ENCODE measurements at regions not wholly inside any gene's neighbourhood (a gene's known extent, or its start where the extent isn't known, plus 50 kb on each side); places are given as distances from the start of the nearest gene placed in this dataset.

DNA sequence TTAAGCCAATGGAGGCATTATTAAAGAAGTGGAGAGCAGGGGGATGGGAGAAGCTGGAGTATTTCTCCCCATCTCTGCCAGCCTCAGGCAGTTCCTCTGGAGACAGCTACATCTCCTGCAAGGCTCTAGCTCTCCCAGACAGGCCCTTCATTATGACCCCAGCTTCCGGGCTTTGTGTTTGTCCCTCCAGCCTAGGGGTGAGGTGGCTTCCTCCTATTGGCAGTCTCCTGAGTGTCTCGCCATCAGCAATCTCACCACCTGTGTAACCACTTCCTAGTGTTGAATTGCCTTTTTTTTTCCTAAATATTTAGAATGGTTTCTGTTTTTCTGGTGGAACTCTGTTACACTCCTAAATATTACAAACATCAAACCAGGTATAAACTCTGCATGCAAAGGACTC is 122.3 kb downstream of the FAM174B start:
- TF ChIP-seq CTCF (IDR thresholded peaks at IDR 0.05) = no peak
- ATAC-seq (ENCODE audit: low FRiP score) (no peak), DNase-seq (ENCODE audit: low spot score) (no peak)

- no peak for TF ChIP-seq CTCF (IDR thresholded peaks at IDR 0.05)
- no peak for ATAC-seq (ENCODE audit: low FRiP score)
- no peak for DNase-seq (ENCODE audit: low spot score)
These were observed 124.2 kb downstream of the FAM174B start for GRCh38 chr15:92531406-92531805.

DNA sequence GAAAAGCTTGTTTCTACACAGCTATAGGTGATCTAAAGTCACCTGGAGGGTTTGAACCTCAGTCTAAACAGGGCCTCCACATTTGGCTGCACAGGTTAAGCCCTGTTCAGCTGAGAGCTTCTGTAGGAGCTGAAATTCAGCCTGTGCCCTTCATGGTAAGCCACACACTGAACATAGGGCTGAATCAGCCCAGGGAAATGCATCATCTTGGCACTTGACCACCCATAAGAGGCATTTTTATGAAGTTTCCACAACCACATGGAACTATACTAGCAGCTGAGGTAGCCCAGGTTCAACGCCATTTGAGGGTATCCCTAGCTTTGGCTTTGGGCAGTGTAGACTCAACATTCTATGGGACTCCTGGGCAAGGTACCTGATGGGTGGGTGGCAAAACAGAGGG is 126.8 kb downstream of the FAM174B start:
- ATAC-seq (ENCODE audit: low FRiP score) = no peak
- no peak for TF ChIP-seq CTCF (IDR thresholded peaks at IDR 0.05)
- no peak for DNase-seq (ENCODE audit: low spot score)

DNA sequence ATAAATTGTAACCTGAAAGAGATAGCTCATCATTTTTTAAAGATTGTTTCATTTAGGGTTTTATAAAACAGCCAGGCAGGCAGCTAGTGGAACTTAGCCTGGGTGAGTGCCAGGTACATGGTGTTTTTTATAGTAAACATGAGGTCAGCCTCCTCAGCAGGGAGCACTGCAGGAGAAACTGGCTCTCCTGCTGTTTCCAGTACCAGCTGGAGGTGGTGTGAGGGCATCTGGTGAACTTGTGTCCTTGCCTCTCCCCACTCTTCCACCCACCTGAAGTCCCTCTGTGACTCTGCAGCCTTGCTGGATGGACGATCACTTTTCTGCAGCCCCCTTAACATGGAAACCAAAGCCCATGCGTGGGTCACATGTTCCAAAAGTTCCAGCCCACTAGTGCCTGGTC is 128.4 kb downstream of the FAM174B start:
- no peak for TF ChIP-seq CTCF (IDR thresholded peaks at IDR 0.05)
- DNase-seq (ENCODE audit: low spot score) (no peak), ATAC-seq (ENCODE audit: low FRiP score) (no peak)

GRCh38 chr15:92525758-92526245 is 129.8 kb downstream of the FAM174B start:
- ATAC-seq (ENCODE audit: low FRiP score) = no peak

DNA sequence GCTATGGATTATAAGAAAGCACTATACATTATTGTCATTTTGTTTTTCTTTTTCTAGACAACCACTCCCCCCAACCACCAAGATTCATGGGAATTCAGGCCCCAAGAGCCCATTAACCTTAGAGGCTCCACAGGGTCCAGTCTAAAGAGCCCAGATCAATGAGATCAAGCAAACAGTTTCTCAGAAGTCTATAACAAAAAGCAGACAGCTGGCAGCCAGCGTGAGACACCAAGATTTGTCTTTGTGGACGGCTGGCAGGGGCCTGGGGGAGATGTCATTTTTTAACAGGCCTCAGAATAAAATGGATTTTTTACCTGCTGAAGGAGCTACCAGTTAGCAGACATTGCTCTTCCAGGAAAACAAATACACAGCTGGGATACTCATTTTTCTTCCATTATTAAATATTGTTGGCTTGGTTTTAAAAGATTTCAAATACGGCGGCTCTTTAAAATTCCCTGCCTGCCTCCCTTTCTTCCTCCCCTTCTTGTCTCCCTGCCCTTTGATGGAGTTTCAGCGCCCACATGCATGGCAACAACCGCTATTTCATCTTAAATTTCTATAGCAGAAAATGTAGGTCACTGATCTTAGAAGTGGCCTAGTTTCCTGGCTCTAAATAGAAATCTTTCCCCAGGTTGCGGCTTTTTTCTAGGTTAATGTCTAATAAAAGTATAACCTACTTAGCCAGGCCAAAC is 130.6 kb downstream of the FAM174B start:
- TF ChIP-seq CTCF (IDR thresholded peaks at IDR 0.05) = no peak
- ATAC-seq (ENCODE audit: low FRiP score) (no peak), DNase-seq (ENCODE audit: low spot score) (no peak)

More at GRCh38 chr15:92525758-92526245, 129.8 kb downstream of the FAM174B start:
- no peak for TF ChIP-seq CTCF (IDR thresholded peaks at IDR 0.05)
- no peak for DNase-seq (ENCODE audit: low spot score)

GRCh38 chr15:92524161-92524560 is 130.5 kb downstream of the ST8SIA2 start:
- ATAC-seq (ENCODE audit: low FRiP score) = no peak
- no peak for DNase-seq (ENCODE audit: low spot score)
- no peak for TF ChIP-seq CTCF (IDR thresholded peaks at IDR 0.05)
